Stimulated activated naive CD4-positive, alpha-beta T cell (primary cell): ENCODE measurements at regions not wholly inside any gene's neighbourhood (a gene's known extent, or its start where the extent isn't known, plus 50 kb on each side); places are given as distances from the start of the nearest gene placed in this dataset.
"Not testable (repeated sequence)": the region's sequence is repeated elsewhere in the genome, so short reads cannot be mapped to it uniquely, and the experiment has no call there.

Source experiments
- DNase-seq, 6 experiments: peaks; one replicate each; lab custom pipeline; 2025; lab: John Stamatoyannopoulos, UW

GRCh38 chrX:104513162-104513561 lies 52.8 kb upstream of the IL1RAPL2 start:
- DNase-seq = no peak

- no peak for DNase-seq
These were observed 55.2 kb upstream of the IL1RAPL2 start for GRCh38 chrX:104510801-104511200.

- no peak for DNase-seq
These were observed 63.5 kb upstream of the IL1RAPL2 start for GRCh38 chrX:104502460-104502859.

- no peak for DNase-seq
These were observed 77.2 kb upstream of the IL1RAPL2 start for GRCh38 chrX:104488811-104489210.

- DNase-seq = no peak
These were observed 79.3 kb upstream of the IL1RAPL2 start for GRCh38 chrX:104486691-104487090.

- no peak for DNase-seq
These were observed 83.2 kb upstream of the IL1RAPL2 start for GRCh38 chrX:104482757-104483156.

- no peak for DNase-seq
These were observed 96.2 kb upstream of the IL1RAPL2 start for GRCh38 chrX:104469771-104470170.

- DNase-seq = no peak
These were observed 106.2 kb upstream of the IL1RAPL2 start for GRCh38 chrX:104459796-104460195.

GRCh38 chrX:104457130-104457529 lies 108.9 kb upstream of the IL1RAPL2 start:
- not testable (repeated sequence) for DNase-seq

- no peak for DNase-seq
These were observed 115.7 kb upstream of the IL1RAPL2 start for GRCh38 chrX:104450316-104450715.

- no peak for DNase-seq
These were observed 120.4 kb upstream of the IL1RAPL2 start for GRCh38 chrX:104445591-104445990.

- DNase-seq = no peak
These were observed 130.8 kb upstream of the IL1RAPL2 start for GRCh38 chrX:104435249-104435648.

GRCh38 chrX:104432321-104432720 lies 133.7 kb upstream of the IL1RAPL2 start:
- DNase-seq = no peak

GRCh38 chrX:104430742-104431119 lies 135.3 kb upstream of the IL1RAPL2 start:
- DNase-seq = no peak

GRCh38 chrX:104430072-104430741 lies 135.8 kb upstream of the IL1RAPL2 start:
- no peak for DNase-seq

GRCh38 chrX:104428231-104428630 lies 137.8 kb upstream of the IL1RAPL2 start:
- no peak for DNase-seq

- no peak for DNase-seq
These were observed 138.3 kb upstream of the IL1RAPL2 start for GRCh38 chrX:104427693-104428092.

GRCh38 chrX:104427073-104427472 lies 138.9 kb upstream of the IL1RAPL2 start:
- no peak for DNase-seq

GRCh38 chrX:104420907-104421306 lies 145.1 kb upstream of the IL1RAPL2 start:
- no peak for DNase-seq

- no peak for DNase-seq
These were observed 146.1 kb upstream of the IL1RAPL2 start for GRCh38 chrX:104419926-104420325.

- DNase-seq = no peak
These were observed 146.8 kb upstream of the IL1RAPL2 start for GRCh38 chrX:104419211-104419610.

- no peak for DNase-seq
These were observed 154.2 kb upstream of the IL1RAPL2 start for GRCh38 chrX:104411800-104412199.

GRCh38 chrX:104400387-104400786 lies 145.7 kb upstream of the ESX1 start:
- no peak for DNase-seq

- no peak for DNase-seq
These were observed 137.6 kb upstream of the ESX1 start for GRCh38 chrX:104392350-104392749.
